ENCODE measurements at regions not wholly inside any gene's neighbourhood (a gene's known extent, or its start where the extent isn't known, plus 50 kb on each side); places are given as distances from the start of the nearest gene placed in this dataset.

DNA sequence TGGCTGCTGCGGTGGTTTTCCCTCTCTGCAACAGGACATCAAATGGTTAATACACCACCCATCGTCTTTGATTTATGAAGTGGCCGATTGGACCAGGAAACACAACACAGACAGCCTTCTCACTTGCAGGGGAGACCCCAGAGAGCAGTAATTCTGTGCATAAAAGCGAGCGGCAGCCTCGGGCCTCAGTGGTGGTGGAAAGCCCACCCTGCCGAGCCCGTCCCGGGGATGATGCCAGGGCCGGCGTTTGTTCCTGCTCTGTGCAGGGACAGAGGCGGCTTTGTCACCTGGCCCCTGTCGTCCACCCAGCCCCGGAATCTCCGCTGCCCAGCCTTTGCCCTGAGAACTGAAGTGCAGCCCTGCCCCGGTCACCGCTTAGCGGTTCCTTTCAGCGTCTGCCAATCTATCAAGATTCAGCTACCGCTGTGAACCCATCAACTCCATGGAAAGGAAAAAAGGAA is 184.4 kb downstream of the TSHZ3 start:
- no peak for DNase-seq (ENCODE audit: low spot score)

DNA sequence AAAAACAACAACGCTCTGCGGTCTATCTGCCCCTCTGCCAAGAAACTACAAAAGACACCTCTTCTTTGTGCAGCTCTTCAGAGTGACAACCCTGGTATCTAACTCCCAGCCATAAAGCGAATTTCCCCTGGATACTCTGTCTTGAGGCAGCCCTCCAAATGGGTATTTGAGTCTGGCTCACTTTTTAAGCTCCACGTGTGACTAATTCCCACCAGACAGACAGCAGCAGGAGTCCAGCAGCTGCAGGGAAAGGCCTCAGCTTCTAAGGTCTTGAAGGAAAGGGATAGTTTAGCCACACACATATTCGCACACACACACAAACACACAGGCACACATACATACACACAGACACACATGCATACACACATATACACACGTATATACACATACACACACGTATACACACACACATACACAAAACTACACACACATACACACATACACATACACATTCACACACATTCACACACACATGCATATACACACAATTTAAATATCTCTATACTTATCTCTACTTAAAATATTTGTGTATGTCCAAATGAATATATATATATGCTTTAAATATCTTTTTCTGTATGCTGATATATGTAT is 188.8 kb downstream of the TSHZ3 start:
- DNase-seq (ENCODE audit: low spot score) = no peak

DNA sequence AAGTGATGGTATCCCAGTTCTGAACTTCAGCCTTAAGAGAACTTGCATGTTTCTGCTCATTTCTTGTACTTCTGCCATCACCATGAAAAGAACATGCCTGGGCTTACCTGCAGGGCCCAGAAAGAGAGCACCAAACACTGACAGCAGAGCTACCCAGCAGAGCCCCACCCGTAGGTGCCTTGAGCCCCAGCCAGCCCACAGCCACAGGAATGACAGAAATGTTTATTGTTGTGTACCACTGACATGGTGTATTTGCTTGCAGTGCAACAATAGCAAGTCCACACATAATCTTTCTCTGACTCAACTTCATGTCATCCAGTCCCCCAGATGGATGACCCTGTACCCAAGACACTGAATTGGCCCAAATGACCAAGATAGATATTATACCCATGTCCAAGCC is 195.2 kb downstream of the TSHZ3 start:
- no peak for DNase-seq (ENCODE audit: low spot score)

DNA sequence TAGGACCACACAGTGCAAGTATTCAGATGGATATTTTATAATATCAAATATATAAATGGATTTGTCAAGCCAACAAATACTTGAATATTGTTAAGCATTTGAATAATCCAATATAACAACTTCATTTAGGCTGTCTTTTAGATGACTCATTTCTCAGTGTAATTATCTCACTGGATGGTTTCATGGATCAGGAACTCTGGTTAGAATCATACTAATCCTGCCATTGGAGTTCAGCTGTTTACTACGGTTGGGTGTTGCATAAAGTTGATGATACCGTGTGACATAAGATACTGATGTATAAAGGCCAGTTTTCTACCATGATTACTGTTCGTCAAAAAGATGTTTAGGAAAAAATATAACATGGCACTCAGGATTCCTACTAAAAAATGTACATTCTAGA is 196.3 kb downstream of the TSHZ3 start:
- DNase-seq (ENCODE audit: low spot score) = no peak

DNA sequence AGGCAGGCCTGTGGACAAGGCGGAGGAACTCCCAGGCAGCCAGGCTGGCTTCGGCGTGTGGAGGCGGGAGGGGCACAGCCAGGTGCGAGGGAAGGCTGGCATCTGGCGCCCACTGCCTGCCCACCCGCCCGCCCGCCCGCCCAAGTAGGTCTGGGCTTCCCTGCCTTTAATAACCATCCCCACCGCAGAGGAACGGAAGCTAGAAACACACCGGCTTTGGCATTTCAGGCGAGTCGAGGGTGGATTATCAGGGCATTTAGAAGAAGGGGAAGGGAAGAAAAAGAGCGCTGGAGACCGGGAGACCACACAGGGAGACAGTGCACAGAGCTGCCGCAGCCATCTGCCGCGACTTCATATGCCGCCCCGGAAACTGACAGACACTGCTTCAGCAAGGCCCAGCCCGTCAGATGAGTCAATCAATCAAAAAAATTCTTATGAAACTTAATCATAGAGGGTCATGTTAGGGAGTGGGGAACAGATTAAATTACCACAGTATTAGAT is 199.7 kb downstream of the TSHZ3 start:
- DNase-seq (ENCODE audit: low spot score) = no peak

DNA sequence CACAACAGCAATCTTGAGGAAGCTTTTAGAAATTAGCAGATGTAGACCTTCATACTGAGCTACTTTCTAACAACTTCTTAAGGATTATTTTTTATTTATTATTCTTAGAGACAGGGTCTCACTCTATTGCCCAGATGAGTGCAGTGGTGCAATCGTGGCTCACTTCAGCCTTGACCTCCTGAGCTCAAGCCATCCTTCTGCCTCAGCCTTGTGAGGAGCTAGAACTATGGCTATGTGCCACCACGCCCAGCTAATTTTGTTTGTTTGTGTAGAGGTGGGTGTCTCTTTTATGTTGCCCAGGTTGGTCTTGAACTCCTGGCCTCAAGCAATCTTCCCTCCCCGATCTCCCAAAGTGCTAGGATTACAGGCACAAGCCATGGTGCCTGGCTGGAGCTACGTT is 200.6 kb downstream of the TSHZ3 start:
- DNase-seq (ENCODE audit: low spot score) = no peak

DNA sequence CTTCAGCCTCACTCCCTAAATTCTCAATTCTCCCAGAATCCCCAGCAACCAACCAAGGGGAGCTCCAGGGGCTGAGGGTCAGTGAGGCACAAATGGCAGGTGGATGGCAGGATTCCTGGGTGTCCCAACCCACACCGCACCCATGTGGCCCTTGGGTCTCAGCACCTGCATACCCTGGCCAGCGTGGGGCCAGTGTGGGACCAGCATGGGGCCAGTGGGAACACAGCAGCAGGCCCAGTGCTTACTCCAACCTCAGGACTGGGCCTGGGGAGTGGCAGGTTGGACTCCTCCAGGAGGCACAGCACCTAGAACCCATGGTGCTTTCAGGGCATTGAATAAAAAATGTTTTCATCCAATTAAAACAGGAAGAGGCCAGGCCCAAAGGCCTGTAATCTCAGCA is 202.0 kb downstream of the TSHZ3 start:
- no peak for DNase-seq (ENCODE audit: low spot score)

DNA sequence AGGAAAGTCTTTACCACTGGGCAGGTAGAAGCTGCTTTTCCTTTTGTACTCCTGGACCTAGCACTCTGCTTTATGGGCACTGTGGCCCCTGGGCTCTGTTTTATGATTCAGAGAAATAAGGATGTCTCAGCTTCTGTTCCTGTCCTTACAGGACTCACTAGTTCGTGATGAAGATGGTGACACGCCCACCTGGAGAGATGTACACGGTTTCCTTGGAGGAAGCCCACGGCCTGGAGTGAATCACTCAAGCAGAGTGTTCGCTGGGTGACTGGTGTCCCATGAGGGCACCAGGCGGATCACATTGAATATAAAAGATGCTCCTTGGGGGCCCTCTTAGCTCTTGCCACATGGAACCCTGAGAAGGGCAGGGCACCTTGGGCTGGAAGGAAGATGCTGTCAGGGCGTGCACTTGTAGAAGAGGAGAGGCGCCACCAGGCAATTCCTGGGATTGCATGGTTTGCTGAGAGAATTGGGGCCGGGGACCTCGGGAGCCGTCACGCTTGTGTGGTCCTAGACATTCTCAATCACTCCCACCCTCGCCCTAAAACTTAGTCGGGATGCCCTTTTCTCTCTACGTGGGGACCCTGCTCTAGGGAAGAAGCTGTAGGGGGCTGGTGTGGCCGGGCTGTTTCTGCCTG is 202.6 kb downstream of the TSHZ3 start:
- no peak for DNase-seq (ENCODE audit: low spot score)

DNA sequence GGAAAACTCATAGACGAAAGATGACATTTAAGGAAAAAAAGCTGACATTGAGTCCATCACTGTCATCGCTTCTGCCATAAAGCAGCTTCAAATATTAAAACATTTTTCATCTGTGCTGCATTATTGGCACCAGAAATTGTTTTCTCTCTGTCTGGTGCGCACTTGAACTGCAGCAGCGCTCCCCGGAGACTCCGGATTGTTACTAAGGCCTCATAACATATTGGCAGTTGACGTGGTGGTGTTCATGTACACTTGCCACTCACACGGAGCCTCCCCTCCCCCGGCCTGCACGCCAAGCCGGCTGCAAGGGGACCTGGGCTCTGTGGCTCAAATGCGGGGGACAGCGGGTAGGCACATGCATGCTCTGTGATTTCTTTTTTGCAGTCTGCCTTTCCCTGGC is 203.2 kb downstream of the TSHZ3 start:
- DNase-seq (ENCODE audit: low spot score) = no peak

DNA sequence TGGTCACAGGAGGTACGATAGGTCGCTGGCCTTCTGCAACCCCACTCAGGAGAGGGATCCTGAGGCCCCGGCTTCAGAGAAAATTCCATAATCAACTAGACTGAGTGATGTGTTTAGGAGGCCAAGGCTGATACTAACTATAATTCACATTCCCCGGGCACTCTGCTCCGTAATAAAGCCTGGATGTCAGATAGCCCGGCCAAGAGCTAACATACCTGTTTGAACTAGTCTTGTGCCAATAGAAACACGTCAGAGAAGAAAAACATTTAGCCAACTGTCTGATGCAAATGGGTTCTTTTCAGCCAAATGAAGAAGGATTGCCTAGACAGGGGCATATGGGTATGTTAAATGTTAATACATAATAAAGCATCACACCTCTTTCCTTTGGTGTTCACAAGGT is 204.2 kb downstream of the TSHZ3 start:
- no peak for DNase-seq (ENCODE audit: low spot score)

DNA sequence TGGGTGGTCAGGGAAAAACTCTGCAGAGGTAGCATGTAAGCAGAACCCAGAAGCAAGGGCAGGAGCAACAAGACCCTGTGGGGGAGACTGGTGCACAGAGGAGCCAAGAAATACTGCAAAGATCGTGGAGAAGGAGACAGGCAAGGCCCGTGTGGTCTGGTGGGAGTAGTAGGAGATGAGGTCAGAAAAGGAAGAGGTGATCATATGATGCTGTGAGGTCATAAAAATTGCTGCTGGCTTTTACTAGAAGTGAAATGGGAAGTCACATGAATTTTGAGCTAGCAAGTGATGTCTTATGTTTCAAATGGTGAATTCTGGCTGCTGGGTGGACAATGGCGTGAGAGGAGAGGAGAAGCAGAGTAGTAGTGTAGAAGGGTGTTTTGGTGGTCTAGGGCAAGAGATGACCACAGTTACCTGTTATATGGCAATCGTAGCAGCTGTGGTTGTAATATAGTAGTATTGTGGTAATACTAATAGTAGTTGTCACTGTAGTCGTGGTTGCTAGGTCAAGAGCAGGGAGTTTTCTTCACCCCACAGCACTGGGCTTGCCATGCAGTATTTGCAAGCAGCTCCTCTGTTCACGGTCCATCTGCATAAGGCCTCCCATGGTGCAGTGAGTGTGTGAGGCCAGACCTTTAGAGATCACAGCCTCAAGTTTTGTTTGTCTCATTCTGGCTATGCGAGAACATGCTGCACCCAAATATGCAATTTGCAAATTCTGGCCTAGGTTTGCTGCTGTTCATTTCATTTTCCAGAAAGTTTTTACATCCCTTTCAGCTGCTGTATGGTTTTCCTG is 205.0 kb downstream of the TSHZ3 start:
- DNase-seq (ENCODE audit: low spot score) = no peak

DNA sequence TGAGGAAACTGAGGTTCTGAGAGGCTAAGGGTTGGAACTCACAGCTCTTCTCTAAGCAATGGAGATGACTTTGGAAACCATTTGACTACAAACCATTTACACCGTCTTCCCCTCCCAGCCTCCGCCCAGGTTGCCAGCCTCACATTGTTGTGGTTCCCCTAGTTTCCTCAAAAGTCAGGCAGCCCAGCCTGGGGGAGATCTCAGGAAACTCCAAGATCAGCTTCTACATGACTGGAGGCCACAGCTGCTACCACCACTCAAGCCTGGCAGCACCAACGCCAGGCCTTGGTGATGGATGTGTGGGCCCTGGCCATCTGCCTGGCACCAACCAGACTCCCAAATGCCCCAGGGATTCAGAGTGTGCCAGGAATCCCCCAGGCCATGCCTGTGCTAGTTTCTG is 207.9 kb downstream of the TSHZ3 start:
- no peak for DNase-seq (ENCODE audit: low spot score)

DNA sequence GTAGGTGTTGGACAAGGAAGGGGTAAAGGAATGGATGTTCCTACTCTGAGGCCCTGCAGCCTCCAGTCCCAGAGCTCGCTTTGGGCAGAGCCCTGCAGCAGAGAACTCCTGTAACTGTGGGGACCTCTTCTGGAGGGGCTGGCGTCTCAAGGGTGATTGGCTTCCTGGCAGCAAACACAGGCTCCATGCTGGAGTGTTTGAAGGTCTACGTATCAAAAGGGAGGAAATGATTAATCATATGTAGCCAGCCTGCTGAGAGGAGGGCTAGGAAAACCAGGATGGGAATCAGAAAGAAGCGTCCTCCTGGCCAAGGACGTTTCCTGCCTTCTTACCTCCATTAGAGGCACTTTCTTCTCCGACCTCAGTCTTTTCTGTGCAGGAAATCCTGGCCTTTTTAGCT is 208.5 kb downstream of the TSHZ3 start:
- no peak for DNase-seq (ENCODE audit: low spot score)

DNA sequence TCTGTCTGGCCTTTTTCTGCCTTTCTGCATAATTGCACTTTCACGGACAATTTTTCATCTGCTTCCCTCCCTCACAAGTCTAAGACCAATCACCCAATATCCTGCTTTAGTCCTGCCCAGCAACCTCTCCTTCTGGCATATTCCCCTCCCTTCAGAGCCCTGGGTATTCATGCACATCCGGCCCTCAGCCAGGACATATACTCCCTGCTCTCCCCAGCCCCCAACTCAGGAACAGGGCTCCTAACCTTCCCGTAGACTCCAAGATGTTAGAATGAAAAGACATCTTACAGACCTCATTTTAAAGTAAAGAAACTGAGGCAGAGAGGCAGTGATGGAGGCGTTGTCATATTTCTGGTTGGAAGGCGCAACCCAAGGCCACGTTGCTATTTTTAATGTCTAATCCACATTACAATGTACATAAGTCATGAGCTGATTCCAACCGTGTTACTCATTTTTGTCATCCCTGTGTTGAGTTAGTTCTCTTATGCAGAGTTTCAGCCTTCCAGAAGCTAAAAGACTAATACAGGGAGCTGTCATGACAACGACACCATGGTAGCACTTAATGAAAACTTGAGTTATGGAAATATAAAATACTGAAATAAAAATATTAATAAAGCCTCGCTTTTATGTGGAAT is 209.2 kb downstream of the TSHZ3 start:
- DNase-seq (ENCODE audit: low spot score) = no peak

DNA sequence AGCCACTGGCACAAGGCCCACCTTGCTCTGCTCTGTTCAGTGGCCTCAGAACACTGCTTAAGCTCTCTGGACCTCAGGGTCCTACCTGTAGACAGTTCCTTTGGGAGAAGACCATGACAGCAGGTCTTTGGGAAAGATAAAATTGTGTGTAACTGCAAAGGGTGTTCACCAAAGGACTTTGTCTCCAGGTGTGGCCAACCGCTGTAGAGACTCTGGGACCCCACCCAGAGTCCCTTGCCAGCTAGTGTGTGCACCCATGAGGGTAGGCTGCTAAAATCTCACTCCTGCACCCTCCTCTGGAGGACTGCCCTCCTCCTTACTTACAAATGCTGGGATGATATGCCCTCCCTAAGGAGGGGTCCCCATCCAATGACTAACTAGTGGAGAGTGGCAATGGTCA is 211.2 kb downstream of the TSHZ3 start:
- DNase-seq (ENCODE audit: low spot score) = no peak

DNA sequence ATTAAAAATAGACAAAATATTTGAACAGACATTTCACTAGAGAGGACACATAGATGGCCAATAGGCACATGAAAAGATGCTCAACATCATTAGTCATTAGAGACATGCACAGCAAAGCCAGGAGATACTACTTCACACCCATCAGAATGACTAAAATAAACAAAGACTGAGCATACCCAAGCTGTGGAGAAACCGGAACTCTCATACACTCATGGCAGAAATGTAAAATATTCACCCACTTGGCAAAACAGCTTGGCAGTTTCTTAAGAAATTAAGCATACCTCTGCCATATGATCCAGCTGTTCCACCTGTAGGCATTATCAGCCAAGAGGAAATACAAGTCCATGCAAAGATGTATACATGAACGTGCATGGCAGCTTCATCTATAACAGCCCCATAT is 213.4 kb downstream of the TSHZ3 start:
- DNase-seq (ENCODE audit: low spot score) = no peak

DNA sequence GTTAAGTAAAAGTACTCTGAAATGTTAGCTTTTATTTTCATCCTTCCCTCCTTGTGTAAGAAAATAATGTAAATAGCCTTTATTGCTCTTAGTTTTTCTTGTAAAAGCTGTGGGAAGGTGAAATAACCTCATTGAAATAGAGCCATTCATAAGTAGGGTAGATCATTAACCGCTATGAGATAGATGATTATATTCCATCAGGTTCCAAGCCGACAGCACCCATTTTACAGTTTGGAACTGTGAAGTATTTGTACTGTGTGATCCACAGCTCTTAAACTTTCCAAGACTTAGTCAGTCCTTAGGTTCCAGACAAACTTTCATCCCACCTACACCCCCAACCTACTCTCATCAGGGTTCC is 216.5 kb downstream of the TSHZ3 start:
- no peak for DNase-seq (ENCODE audit: low spot score)

DNA sequence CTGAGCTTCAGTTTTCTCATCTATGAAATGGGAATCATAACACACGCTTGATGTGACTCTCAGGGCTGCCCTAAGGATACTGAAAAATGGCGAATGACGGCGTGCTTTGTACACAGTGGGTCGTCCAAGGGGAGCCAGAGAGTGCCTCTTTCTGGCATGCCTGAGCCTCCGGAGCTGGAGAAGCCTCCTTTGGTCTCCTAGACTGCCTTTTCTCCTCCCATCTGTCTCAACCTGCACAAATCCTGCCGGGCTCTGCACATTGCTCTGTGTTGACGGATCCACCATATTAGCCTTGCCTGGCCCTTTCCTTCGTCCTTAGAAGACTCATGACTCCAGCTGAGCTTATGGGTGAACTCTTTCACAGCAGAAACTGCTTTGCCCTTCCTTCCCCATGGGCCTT is 220.9 kb downstream of the TSHZ3 start:
- DNase-seq (ENCODE audit: low spot score) = no peak

DNA sequence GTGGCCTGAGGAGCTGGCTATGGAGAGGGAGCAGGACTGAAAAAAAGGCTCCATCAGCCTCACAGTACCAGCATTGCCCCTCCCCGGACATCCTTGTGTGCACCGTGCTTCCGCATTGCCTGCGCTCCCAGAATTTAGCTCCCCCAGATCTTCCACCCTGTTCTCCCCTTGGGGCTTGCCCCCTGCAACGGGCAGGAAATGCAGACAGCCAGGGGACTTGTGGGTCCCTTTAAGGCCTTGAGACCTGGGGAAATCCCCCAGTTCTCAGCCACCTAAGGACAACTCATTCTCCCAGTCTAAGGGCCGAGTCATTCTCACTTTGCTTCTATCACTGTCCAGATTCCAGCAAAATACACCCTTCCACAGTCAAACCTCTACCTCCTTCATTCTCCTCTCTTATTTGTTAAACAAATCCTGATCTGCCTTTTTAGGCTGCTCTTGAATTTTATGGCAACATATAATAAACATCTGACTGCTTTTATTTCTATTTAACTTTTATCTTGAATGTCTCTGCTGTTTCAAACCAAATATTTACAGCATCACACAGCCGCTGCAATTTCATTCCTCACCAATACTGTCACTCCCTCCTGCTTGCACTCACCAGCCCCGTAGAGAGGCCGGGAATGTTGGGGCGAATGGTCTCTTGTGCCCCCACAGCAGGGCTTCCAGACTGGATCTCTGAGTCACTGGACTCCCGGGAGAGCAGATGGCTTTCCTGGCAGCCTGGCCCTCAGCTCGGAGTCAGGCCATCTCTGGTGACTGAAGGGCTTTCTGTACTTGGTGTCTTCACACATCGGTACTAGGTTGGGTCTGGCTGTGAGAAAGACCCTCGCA is 221.9 kb downstream of the TSHZ3 start:
- no peak for DNase-seq (ENCODE audit: low spot score)

DNA sequence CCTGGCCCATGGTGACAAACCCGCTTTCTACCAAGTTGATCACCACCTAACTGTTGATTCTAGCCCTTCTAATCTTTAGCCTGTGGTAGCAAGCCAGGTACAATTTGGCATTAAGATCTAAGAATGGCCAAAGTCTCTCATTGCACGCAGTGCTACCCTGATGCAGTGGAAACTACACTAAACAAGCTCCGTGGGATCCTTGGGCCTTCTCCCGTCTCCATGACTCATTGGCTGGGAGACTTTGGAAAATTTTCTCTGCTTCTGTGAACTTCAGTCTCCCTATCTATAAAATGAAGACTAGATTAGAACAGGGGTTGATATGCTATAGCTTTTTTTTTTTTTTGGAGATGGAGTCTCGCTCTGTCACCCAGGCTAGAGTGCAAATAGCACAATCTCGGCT is 223.0 kb downstream of the TSHZ3 start:
- DNase-seq (ENCODE audit: low spot score) = no peak

DNA sequence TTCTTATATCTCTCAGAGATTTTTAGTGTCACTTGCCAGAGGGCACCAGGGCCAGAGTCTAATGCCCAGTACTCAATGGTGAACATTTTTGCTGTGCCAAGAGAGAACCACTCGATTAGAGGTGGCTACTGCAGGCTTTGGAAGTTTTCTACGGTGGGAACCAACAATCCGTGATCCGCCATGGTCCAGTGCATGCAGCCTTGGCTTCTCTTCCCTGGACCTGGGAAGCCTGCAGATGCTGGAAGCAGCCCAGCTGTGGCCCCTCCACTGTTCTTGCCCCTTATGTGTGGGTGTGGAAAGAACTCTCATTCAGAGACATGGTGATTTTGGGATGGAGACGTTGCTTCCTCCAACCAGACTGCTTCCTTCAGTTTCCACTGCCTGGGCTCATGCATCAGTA is 224.2 kb downstream of the TSHZ3 start:
- no peak for DNase-seq (ENCODE audit: low spot score)

Data from mesenteric fat pad (tissue), 1 donor.